Inflammatory macrophage treated with lipopolysaccharide for 1 hour (primary cell): ENCODE measurements at regions not wholly inside any gene's neighbourhood (a gene's known extent, or its start where the extent isn't known, plus 50 kb on each side); places are given as distances from the start of the nearest gene placed in this dataset.
A peak's percentile ranks its signal among the peaks of the same experiment; 100 is the strongest.
"Not testable (repeated sequence)": the region's sequence is repeated elsewhere in the genome, so short reads cannot be mapped to it uniquely, and the experiment has no call there.

Source experiments
- DNase-seq, 2 donors: peaks; one replicate each; pipeline ENCODE4 v3.0.0-alpha.2; 2020 to 2022

GRCh38 chr9:62877987-62878386 is 1688.2 kb downstream of the SPATA31A7 start:
- DNase-seq, result peak in 1 of 2 donors; percentile 13

GRCh38 chr9:62880453-62880852 is 1690.6 kb downstream of the SPATA31A7 start:
- DNase-seq, result not testable (repeated sequence)

- not testable (repeated sequence) for DNase-seq
These were observed 1691.1 kb downstream of the SPATA31A7 start for GRCh38 chr9:62880971-62881370.

- DNase-seq, result not testable (repeated sequence)
These were observed 1692.0 kb downstream of the SPATA31A7 start for GRCh38 chr9:62881811-62882210.

GRCh38 chr9:62882717-62883116 is 1692.9 kb downstream of the SPATA31A7 start:
- DNase-seq, result not testable (repeated sequence)

- not testable (repeated sequence) for DNase-seq
These were observed 1706.9 kb downstream of the SPATA31A7 start for GRCh38 chr9:62896692-62897091.

- peak in 1 of 2 donors; percentile 3 for DNase-seq
These were observed 1707.8 kb downstream of the SPATA31A7 start for GRCh38 chr9:62897411-62898225.

- DNase-seq, result not testable (repeated sequence)
These were observed 1709.8 kb downstream of the SPATA31A7 start for GRCh38 chr9:62899666-62900065.

GRCh38 chr9:62904061-62904460 is 1714.2 kb downstream of the SPATA31A7 start:
- not testable (repeated sequence) for DNase-seq

- not testable (repeated sequence) for DNase-seq
These were observed 1715.9 kb downstream of the SPATA31A7 start for GRCh38 chr9:62905722-62906121.

- DNase-seq, result not testable (repeated sequence)
These were observed 1718.0 kb downstream of the SPATA31A7 start for GRCh38 chr9:62907866-62908265.

GRCh38 chr9:62908271-62908670 is 1718.4 kb downstream of the SPATA31A7 start:
- not testable (repeated sequence) for DNase-seq

- DNase-seq, result not testable (repeated sequence)
These were observed 1719.6 kb downstream of the SPATA31A7 start for GRCh38 chr9:62909447-62909846.

- not testable (repeated sequence) for DNase-seq
These were observed 1722.4 kb downstream of the SPATA31A7 start for GRCh38 chr9:62912278-62912677.

GRCh38 chr9:62915168-62915567 is 1725.3 kb downstream of the SPATA31A7 start:
- DNase-seq, result not testable (repeated sequence)

GRCh38 chr9:62915661-62916060 is 1725.8 kb downstream of the SPATA31A7 start:
- not testable (repeated sequence) for DNase-seq

GRCh38 chr9:62918648-62919385 is 1729.0 kb downstream of the SPATA31A7 start:
- DNase-seq, result not testable (repeated sequence)

GRCh38 chr9:62931484-62931883 is 1741.6 kb downstream of the SPATA31A7 start:
- not testable (repeated sequence) for DNase-seq

GRCh38 chr9:62952840-62953239 is 1763.0 kb downstream of the SPATA31A7 start:
- DNase-seq, result not testable (repeated sequence)
